ENCODE measurements at regions not wholly inside any gene's neighbourhood (a gene's known extent, or its start where the extent isn't known, plus 50 kb on each side); places are given as distances from the start of the nearest gene placed in this dataset.

DNA sequence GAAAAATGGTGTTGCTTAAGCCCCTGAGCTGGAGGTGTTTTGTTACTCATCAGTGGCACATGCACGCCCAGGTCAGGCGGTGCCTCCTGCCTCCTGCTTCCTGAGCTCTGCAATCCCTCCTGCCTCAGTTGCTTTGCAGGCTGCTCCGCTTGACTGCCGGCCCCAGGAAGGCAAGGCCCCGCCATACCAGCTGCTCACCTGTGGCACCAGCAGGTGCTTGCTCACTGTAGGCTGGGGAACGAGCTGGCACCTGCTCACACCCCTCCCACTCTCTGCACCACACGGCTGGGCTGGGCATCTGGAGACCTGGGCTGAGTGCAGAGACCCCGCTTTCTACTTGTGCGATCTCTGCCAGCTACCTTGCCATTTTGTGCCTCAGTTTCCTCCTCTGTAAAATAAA, 200.2 kb downstream of the RBFOX3 start:
- TF ChIP-seq, protein P1, sequence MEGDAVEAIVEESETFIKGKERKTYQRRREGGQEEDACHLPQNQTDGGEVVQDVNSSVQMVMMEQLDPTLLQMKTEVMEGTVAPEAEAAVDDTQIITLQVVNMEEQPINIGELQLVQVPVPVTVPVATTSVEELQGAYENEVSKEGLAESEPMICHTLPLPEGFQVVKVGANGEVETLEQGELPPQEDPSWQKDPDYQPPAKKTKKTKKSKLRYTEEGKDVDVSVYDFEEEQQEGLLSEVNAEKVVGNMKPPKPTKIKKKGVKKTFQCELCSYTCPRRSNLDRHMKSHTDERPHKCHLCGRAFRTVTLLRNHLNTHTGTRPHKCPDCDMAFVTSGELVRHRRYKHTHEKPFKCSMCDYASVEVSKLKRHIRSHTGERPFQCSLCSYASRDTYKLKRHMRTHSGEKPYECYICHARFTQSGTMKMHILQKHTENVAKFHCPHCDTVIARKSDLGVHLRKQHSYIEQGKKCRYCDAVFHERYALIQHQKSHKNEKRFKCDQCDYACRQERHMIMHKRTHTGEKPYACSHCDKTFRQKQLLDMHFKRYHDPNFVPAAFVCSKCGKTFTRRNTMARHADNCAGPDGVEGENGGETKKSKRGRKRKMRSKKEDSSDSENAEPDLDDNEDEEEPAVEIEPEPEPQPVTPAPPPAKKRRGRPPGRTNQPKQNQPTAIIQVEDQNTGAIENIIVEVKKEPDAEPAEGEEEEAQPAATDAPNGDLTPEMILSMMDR (conservative IDR thresholded peaks at IDR 0.05) = no peak
- TF ChIP-seq ZFX (IDR thresholded peaks at IDR 0.05) = no peak

All from C4-2B (cell line).